GM21423 (cell line): ENCODE measurements at regions not wholly inside any gene's neighbourhood (a gene's known extent, or its start where the extent isn't known, plus 50 kb on each side); places are given as distances from the start of the nearest gene placed in this dataset.
A peak's percentile ranks its signal among the peaks of the same experiment; 100 is the strongest.
"Not testable (repeated sequence)": the region's sequence is repeated elsewhere in the genome, so short reads cannot be mapped to it uniquely, and the experiment has no call there.

Source experiments
- ATAC-seq: cut with Tn5 transposase; IDR thresholded peaks from one replicate; pipeline ENCODE4 v1.9.1; 2021; ENCODE audit warnings: mild to moderate bottlenecking, moderate library complexity; ENCODE audit not compliant: unreplicated experiment

DNA sequence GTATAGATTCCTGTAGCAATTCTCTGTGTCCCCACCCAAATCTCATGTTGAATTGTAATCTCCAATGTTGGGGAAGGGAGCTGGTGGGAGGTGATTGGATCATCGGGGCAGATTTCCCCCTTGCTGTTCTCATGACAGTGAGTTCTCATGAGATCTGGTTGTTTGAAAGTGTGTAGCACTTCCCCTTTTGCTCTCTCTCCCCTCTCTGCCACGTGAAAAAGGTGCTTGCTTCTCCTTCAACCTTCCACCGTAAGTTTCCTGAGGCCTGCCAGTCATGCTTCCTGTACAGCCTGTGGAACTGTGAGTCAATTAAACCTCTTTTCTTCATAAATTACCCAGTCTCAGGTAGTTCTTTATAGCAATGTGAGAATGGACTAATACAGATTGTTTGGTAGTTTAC lies 175.3 kb upstream of the ACO1 start:
- ATAC-seq = not testable (repeated sequence)

DNA sequence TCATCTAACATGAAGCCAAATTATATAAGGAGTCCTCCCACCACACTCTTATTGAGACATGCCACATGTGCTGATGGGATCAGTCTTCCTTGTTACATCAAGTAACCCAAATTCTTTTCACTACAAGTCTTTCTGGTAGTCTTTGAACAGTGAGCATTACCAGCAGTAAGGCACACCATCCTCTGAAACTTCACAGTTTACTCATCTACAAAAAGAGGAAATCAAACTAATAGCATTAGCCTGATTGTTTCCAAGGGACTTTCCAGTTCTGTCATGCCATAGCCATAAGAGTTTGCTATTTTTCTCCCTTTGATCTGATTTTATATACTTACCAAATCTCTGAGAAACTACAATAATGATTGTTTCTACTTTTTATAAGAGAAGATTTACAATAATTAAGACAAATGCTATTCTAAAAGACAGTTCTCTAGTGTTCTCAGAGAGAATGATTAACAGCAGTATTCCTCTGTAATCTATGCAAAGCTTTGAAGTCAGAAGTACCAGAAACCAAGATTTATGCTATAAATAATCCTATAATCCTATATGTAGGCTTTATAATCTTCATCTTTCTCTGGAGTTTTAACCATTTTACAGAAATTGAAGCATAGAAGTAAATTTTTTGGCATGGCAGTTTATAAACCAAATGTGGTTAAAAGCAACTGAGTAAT lies 166.2 kb upstream of the ACO1 start:
- peak; percentile 100 for ATAC-seq

DNA sequence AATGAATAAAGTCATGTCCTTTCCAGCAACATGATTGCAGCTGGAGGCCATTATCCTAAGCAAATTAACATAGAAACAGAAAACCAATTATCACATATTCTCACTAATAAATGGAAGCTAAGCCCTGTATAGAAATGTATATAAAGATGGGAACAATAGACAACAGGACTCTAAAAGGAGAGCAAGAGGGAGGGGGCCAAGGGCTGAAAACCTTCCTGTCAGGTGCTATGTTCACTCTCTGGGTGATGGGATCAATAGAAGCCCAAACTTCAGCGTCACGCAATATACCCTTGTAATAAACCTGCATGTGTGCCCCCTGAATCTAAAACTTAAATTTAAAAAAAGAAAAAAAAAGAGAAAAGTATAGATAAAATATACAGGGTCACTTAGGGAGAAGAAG lies 163.7 kb upstream of the ACO1 start:
- ATAC-seq = no peak

DNA sequence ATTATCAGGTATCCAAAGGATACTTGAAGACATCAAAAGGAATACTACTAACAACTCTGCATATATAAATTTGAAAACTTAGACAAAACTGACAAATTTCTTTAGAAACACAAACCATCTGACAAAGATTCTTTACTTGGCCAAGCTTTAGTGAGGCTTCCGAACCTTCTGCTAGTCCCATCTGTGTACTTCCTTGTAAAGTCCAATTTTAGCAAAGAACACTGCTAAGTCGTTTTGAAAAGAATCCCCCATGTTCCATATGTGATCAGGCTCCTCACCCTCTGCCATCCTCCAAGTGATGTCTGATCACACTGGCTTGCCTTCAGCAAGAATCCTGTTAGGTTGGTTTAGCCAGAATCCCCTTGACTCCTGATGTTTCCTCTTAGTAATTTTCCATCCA lies 150.0 kb upstream of the ACO1 start:
- no peak for ATAC-seq

DNA sequence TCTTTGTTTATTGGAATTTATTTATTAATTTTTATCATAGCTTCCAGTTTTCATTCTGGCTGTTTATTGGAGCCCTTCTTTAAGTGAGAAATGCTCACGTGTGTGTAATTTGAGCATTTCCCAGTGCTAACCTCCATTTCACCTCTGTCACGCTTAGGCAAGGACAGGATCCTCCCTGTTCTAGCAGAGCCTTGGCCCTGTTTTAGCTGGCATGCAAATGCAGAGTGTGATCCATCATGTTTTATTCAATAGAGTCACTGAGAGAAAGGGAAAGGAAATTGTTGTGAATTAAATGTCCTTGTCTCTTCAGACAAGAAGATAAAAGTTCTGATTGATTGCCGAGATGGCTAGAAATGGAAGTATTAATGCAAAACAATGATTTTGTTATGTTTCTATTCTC lies 137.3 kb upstream of the ACO1 start:
- ATAC-seq = no peak

DNA sequence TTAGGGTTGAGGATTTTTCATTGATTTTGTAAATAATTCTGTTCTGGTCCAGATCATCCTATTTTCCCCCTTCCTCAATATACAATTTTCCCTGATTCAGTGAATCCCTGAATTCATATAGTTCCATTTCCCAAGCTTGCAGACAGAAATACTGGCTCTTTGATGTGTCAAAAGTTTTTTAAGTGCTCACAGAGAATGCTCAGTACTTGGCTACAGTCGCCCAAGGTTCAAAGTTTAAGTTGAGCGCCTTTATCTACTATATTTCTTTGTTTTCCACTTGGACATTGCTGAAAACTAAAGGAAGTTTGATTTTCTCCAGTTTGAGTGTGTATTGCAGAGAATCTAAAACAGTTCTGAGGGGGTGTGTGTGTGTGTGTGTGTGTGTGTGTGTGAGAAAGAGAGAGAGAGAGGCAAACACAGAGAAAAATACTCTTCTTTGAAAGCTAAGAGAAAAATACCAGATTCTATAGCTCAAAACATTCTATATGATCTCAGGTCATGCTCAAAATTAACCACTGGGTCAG lies 136.2 kb upstream of the ACO1 start:
- ATAC-seq = no peak

DNA sequence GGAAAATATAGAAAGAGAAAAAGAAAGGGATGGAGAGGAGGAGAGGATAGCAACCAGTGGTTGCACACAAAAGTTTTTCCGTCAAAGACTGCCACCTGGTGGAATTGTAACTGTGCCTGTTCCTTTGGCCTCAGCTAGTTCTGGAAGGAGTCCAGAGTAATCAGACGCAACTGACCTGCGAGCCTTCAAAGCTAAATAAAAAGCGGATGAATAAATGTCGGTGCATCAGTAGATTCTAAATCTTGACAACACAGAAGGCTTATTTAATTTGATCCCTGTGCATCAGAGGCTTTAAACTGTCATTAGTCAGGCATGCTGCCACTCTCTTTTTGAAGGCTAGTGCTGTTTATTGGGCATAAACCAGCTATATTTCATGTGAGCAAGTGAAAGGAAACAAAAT lies 132.9 kb upstream of the ACO1 start:
- ATAC-seq = peak; percentile 79

DNA sequence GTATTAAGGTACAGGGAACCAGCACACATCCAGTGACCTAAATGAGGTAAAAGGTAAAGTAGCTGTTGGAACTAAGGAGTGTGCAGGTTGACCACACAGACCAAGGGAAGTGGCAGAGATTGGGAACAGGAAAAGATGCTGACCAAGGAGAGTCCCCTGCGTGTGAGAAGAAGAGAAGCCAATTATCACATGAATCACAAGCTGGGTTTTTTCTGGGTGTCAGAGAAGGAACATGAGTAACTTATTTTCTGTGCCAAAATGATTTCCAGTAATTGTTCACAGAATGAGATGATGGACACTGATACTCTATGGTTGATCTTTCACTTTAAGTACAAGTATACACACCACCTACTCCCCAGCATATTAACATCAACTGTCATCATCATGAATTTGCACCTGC lies 130.7 kb upstream of the ACO1 start:
- no peak for ATAC-seq

DNA sequence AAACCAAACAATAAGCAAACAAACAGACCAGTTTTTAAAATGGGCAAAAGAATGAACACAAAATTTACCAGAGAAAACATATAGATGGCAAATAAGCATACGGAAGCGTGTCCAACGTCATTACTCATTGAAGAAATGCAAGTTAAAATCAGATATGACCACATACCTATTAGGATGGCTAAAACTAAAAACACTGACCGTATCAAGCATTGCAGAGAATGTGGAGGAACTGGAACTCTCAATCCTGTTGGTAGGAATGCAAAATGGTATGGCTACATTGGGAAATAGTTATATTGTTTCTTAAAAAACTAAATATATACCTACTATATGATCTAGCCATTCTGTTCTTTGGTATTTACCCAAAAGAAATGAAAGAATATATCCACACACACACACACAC lies 129.4 kb upstream of the ACO1 start:
- no peak for ATAC-seq

DNA sequence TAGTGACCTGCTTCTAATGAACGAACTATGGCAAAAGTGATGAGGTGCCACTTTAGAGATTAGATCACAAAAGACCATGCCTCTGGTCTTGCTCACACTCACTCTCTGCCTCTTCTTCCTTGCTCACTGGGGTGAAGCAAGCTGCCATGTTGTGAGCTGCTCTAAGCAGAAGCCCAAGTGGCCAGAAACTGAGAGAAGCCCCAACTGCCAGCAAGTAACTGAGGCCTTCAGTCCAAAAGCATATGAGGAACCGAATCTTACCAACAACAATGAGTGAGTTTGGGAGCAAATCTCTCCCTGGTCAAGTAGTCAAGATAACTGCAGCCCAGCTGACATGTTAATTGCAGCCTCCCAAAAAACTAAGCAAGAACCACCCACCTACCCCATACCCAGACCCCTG lies 126.0 kb upstream of the ACO1 start:
- ATAC-seq = no peak

DNA sequence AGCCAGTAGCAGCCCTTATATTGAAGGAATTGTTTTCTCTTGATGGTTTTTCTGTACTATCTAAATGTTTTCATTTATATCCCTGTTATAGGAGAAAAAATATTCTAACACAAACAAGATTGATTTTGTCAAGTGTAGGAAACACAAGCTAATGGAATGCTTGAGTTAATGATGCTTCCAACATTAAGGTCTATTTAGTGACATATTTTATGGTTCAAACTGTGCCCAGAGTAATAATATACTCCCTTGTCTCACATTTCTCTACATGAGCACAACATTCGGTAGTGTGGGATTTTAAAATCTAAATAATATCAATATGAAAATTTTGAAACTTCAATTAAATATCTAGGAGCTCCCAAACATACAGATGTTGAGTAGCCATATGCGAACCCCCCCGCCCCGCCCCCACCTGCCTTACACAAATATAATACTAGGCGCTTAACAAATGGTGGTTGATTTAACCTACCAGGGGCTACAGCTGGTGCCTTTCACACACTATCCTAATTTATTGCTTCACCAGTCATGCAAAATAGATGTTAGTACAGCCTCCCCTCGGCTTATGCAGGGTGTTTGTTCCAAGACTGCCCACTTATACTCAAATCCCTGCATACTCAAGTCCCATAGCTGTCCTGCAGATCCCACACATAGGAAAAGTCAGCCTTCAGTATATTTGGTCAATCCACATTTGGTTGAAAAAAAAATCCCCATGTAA lies 124.1 kb upstream of the ACO1 start:
- no peak for ATAC-seq

DNA sequence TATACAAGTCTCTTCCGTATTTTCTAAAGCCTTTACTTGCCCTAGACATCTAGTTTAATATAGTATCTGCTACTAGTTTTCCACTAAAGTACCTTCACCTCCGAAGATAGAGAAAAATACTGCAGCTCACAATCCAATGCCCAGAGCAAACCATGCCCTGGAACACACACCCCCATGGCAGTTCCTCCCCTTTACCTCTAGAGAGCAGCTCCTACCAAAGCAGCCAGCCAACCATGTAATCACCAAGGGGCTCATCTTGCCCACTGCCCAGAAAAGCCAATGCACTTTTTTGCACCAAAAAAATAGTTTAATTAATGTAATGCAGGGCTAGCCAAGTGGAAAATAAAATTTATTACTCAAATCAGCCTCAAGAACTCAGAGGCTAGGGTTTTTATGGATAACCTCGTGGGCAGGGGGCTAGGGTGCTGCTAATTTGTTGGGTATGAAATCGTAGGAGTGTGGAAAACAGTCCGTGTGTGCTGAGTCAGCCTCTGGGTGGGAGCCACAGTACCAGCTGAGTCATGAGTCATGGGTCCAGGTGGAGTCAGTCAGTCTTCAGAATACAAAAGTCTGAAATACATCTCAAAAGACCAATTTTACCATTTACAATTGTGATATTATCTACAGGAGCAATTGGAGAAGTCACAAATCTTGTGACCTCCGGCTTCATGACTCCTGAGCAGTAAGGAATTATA lies 120.1 kb upstream of the ACO1 start:
- ATAC-seq = no peak

DNA sequence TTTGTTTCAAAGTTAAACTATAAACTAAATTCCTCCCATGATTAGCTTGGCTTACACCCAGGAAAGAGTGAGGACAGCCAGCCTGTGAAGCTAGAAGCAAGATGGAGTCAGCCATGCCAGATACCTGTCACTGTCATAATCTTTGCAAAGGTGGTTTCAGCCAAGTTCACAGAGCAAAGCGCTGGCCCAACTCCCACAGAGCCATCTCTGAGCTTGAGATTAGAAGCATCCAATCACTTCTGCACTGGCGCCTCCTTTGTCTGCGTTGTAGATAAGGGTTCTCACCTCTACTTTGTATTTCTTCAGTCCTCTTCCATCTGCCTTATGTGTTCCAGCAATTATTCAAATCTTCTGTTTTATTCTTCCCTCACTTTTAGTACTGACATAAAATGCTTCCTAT lies 119.4 kb upstream of the ACO1 start:
- no peak for ATAC-seq

DNA sequence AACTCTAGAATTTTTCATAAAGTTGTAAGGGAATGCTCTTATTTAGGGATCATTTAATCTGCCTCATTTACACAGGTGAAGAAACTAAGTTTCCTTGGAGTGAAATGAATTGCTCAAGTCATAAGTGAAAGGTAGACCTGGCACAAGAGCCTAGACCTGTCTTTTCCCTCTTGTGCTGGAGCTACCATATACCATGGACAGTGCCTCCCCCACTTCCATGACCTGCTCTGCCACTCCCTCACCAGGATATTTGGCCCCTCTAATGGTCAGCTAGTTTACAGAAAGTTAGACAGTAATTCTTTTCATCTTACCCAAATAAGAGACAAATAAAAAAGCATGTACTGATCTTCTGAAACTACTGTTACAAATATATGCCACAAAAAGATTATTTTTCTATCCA lies 105.5 kb upstream of the ACO1 start:
- no peak for ATAC-seq

DNA sequence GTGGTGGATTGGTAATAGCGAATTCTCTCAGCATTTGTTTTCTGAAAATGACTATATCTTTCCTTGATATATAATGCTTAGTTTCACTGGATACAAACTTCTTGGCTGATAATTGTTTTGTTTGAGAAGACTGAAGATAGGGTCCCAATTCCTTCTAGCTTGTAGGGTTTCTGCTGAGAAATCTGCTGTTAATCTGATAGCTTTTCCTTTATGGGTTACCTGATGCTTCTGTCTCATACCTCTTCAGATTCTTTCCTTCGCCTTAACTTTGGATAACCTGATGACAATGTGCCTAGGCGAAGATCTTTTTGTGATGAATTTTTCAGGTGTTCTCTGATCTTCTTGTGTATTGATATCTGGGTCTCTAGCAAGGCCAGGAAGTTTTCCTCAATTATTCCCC lies 94.7 kb upstream of the ACO1 start:
- no peak for ATAC-seq

DNA sequence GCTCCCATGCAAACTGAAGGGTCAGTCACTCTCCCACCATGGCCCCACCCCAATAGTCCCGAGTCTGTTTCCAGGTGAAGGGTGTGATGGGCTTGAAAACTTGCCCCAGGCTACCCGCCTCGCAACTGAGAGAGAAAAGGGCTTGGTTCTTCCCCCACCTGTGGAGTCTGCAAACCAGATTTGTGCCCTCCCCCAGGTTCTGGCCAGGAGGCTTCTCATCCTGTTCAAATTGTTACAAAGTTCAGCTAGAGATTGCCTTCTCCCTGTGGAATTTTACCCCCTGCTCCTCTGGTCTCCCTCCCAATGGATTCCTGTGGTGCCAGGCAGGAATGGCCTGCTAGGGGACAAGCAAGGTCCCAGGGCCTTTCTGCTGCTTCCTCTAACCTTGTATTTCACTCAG lies 93.1 kb upstream of the ACO1 start:
- no peak for ATAC-seq

DNA sequence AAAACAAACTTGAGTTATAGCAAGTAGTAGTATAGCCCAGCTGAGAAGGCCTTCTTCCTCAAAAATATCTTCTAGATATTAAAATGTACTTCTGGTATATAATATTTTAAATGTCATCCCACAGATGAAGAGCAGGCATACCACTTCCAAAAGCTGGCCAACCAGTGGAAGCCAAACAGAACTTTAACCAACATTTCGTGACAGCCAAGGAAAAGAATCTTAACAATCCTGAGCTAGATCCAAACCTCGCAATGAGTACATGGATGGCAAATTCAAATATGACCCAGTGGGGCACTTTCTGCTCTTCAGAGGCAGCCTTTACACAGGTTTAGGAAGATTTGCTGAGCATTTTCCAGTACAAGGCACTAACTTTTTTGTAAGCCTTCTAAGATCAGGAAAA lies 91.8 kb upstream of the ACO1 start:
- ATAC-seq = no peak

DNA sequence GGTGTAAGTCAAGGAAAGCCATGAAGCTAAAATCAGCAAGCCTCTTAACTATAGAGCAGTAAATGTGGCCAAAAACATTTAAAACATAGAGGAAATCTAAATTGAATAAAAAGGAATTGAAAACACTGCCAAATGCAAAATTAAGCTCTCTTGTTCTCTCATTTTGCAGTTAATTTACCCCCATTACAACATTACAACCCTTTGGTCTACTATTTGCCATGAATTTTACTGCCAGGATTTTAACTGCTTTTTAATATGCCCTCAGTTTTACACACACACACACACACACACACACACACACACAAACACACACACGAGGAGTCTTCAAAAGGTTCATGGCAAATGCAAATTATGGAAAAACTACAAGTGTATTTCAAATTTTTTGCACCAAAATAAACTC lies 91.4 kb upstream of the ACO1 start:
- no peak for ATAC-seq

DNA sequence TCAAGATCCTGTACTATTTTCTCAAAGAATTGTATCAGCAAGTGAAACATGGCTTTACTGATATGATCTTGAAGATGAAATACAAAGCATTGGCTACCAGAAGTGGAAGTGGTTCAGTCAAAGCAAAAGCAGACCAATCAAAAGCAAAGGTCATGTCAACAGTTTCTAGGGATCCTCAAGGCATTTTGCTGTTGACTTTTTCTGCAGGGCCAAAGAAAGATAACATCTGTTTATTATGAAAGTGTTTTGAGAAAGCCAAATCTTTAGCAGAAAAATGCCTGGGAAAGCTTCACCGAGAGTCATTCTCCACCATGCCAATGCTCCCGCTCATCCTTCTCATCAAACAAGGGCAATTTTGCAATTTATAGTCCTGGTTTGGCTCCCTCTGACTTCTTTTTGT lies 90.3 kb upstream of the ACO1 start:
- no peak for ATAC-seq

DNA sequence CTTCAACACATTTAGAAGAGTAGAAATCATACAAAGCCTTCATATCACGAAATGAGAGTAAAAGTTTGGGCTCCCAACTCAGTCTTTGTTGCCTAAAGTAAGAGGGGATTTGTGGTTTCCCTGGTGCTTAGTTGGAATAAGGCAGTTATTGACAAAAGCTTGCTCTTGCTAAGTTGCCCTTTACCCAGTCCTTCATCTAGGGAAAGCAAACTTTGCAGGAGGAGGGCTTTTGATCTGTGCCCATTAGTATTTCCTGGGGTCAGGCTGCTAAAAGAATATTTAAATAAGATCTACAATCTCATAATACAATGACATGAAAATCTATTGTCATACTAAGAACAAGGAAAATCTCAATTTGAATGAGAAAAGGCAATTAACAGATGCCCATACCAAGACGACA lies 84.1 kb upstream of the ACO1 start:
- no peak for ATAC-seq

DNA sequence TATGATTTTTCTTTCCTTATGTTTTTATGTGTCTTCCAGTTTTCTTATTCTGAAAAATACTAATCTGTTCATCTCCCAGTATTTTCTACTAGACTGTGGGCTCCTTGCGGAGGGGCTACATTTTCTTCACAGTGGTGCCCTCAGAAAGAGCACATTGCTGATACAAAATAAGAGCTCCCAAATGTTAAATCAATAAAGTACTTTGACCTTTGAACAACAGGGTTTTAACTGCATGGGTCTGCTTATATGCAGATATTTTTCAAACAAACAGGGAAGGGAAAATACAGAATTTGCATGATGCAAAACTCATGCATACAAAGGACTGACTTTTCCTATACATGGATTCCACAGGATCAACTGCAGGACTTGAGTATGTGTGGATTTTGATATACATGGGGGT lies 79.9 kb upstream of the ACO1 start:
- no peak for ATAC-seq

DNA sequence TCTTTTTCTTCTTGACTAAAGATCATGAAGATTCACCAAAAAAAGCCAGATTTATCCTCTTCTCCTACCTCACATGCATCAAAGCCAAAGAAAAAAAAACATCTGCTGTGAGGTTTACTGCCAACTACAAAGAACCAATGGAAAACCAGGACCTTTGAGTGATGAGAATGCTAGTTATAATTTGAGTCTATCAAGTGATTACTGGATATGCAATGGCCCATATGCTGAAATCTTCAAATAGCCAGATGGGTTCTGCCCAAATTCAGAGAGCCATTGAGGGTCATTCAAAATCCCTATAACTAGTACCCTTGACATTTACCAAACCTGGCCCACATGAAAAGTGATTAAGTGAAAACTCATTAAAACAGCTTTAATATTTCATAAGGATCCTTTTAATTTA lies 78.4 kb upstream of the ACO1 start:
- no peak for ATAC-seq
